ENCODE measurements at regions not wholly inside any gene's neighbourhood (a gene's known extent, or its start where the extent isn't known, plus 50 kb on each side); places are given as distances from the start of the nearest gene placed in this dataset.

DNA sequence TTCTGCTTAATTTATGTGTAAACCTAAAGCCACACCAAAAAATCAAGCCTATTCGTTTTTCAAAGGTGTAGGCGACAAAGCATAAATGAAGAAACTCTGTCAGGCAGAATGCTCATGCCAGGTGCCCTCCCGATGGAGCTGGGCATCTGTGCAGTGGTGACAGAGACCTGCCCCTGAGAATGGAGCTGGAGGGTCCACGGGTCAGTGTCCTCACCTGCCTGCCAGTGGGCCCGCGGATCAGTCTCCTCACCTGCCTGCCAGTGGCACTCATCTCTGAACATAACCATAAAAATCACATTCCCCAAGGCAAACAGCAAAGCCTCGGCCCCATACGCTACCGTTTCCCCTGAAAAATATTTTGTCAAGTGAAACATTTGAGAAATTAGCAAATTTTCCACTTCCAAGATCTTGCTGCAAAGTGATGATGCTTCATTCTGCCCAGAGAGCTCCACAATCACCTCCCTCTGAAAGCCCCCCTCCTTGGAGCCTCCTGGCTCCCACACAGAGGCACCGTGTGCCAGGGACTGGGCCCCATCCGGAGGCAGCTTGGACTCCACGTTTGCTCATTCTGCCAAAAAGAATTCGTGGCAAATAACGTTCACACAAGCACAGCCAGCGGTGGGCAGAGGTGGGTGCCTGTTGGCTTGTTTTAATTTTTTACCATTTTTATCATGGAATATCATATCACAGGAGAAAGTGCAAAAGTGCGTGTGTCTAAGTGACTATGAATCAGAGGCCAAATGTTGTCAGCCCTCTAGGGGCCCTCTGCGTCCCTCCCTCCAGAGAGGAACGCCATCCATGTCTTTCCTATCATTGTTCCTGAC is 88.8 kb downstream of the YTHDF1 start:
- TF ChIP-seq, protein P1, sequence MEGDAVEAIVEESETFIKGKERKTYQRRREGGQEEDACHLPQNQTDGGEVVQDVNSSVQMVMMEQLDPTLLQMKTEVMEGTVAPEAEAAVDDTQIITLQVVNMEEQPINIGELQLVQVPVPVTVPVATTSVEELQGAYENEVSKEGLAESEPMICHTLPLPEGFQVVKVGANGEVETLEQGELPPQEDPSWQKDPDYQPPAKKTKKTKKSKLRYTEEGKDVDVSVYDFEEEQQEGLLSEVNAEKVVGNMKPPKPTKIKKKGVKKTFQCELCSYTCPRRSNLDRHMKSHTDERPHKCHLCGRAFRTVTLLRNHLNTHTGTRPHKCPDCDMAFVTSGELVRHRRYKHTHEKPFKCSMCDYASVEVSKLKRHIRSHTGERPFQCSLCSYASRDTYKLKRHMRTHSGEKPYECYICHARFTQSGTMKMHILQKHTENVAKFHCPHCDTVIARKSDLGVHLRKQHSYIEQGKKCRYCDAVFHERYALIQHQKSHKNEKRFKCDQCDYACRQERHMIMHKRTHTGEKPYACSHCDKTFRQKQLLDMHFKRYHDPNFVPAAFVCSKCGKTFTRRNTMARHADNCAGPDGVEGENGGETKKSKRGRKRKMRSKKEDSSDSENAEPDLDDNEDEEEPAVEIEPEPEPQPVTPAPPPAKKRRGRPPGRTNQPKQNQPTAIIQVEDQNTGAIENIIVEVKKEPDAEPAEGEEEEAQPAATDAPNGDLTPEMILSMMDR (conservative IDR thresholded peaks at IDR 0.05) = no peak
- TF ChIP-seq ZFX (IDR thresholded peaks at IDR 0.05) = no peak
- no peak overlapping the region for H3K27ac ChIP-seq

DNA sequence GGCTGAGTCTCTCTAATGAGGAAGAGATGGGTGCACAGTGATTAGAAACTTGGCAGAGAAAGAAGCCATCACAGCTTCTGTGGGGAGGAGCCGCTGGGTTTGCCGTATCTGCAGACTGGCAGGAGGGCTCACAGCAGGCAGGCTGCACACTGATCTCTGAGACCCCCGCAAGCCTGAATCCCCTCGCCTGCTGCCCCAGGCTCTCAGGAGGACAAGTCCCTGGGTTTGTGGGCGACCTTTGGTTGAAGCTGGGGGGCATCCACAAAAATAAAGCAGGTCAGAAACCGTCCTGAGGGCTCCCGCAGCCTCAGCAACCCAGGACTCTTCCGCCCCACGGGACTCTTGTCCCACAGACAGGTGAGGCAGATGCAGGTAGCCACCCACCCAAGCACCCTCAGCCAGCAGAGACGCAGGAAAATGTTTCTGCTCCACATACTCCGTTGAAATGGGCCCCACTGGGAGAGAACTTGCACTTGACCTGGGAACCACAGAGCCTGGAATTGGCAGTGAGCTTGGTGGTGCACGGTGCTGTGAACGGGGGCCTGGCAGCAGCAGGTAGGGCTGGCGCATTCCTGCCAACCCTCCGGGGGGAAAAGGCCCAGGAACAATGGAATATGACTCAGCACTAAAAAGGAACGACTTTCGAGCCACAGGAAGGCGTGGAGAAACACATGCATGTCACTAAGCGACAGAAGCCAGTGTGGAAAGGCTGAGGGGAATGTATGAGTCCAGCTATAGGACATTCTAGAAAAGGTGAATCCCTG is 89.9 kb downstream of the YTHDF1 start:
- TF ChIP-seq, protein P1 (conservative IDR thresholded peaks at IDR 0.05) = no peak
- no peak for TF ChIP-seq ZFX (IDR thresholded peaks at IDR 0.05)
- no peak overlapping the region for H3K27ac ChIP-seq

DNA sequence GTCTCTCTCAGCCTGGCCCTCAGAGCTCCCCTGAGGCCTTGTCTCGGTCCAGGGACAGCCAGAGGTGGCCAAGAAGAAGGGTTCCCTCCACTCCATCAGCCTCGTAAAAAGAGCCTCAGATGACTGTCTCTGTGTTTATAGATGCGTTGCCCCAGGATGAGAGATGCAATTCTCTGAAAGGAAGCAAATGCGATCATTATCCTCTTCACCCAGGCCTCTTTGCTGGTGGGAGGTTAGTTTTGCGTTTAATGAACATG is 90.4 kb downstream of the YTHDF1 start:
- TF ChIP-seq, protein P1 (conservative IDR thresholded peaks at IDR 0.05) = no peak
- no peak for TF ChIP-seq ZFX (IDR thresholded peaks at IDR 0.05)
- no peak overlapping the region for H3K27ac ChIP-seq

DNA sequence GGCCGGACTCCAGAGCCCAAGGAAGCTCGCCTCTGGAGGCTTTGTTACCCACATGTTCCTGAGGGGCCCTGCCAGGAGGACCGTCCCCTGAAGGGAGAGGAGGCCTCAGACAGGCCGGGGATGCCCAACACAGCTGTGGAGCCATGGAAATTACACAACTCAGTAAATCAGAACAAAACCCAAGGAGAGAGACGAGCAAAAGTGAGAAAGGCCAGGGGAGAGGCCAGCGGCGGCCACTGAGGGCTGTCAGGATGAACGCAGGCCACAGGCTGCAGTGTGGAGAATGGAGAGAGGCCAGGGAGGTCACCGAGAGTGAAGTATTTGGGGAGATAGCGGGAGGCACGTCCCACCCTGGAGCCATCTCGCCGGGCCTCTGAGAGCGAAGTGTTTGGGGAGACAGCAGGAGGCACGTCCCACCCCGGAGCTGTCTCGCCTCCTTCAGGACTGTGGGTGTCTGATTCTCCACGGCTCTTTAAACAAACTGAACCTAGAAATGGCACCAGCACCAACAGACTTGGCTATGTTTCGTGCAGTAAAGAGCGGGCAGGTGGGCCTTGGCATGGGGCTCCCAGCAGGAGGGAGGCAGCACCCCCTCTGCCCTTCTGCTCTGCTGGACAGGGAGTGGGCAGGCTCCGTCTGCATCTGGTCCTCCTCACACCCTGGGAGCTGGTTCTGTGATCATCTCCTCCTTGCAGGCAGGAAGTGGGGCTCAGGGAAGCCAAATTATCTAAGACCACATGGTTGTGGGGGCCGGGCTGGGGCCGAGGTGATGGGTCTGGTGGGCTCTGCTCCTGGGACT is 91.0 kb downstream of the YTHDF1 start:
- TF ChIP-seq, protein P1 (conservative IDR thresholded peaks at IDR 0.05) = no peak
- no peak for TF ChIP-seq ZFX (IDR thresholded peaks at IDR 0.05)
- no peak overlapping the region for H3K27ac ChIP-seq

DNA sequence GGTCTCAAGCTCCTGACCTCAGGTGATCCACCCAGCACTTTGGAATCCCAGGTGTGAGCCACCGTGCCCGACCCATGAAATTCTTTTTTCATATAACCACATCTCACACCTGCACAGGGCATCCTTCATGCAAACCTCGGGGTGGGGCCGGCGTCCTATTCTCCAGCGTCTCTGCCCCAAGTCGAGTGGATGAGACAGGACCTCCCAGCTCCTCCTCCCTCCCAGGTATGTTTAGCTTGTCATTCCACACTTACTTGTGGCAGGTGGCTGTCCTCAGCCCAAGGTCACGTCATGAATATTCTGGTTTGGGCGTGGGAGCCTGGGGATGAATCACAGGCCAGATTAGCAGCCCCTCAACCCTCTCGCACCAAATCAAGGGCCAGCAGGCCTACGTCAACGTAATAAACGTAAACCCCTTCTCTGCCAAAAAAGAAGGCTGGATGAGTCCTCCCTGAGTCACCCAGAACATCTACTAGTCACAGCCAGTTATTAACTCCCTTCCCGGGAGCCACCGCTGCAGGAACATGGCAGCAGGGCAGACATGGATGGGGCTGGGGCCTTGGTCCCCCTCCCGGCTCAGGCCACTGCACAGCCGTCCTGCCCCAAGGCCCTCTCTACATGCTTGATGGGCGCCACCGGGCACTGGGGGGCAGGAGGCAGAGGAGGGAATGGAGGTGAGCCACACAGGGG is 91.7 kb downstream of the YTHDF1 start:
- TF ChIP-seq, protein P1 (conservative IDR thresholded peaks at IDR 0.05) = no peak
- no peak for TF ChIP-seq ZFX (IDR thresholded peaks at IDR 0.05)
- H3K27ac ChIP-seq = no peak overlapping the region

DNA sequence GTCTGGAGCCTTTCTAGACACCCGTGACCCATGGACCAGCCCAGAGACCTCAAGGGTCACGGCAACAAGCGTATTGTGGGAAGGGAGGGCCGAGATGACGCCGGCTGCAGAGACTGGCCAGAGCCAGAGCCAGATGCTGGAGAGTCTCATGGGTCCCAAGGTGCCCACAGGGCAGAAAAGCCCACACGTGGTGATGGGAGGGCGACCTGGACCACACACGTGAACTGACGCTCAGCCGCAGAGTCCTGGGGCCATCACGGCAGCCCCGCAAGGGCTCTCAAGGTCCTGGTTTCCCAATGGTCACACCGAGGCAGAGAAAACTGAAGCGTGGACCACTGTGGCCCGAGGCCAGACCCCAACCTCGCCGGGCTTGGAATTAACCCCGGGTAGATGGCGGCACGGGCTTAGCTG is 92.6 kb downstream of the YTHDF1 start:
- no peak for TF ChIP-seq ZFX (IDR thresholded peaks at IDR 0.05)
- no peak overlapping the region for H3K27ac ChIP-seq

DNA sequence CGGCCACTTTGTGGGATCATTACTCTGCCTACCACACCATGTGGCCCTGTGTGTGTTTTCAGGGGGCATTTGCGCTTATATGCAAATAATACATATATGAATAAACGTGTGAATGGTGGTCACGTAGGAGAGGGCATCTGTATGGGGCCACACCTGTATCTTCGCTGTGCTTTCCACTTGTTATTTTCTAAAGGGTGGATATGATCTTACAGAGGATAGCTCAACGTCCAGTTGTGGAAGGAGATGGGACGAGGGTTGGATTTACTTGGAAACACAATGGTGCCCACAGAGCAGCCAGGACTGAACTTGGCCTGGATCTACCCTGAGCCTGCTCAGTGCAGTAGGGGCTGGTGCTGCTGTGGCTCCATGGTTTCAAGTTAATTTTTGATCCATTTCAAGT is 93.3 kb downstream of the YTHDF1 start:
- TF ChIP-seq, protein P1 (conservative IDR thresholded peaks at IDR 0.05) = no peak
- no peak for TF ChIP-seq ZFX (IDR thresholded peaks at IDR 0.05)
- no peak overlapping the region for H3K27ac ChIP-seq

Measured in C4-2B (cell line).